IMR-90 (cell line): ENCODE measurements at regions not wholly inside any gene's neighbourhood (a gene's known extent, or its start where the extent isn't known, plus 50 kb on each side); places are given as distances from the start of the nearest gene placed in this dataset.
"Not testable (repeated sequence)": the region's sequence is repeated elsewhere in the genome, so short reads cannot be mapped to it uniquely, and the experiment has no call there.

Source experiments
- ATAC-seq: fragments of 200-7000 bp; cut with Tn5 transposase; 2 replicates; pipeline ENCODE4 v1.9.1; 2020; ENCODE audit warnings: low read depth, mild to moderate bottlenecking, moderate library complexity
- BruUV-seq: library from RNA; stranded (reverse); fragments of 400-500 nt; replicated peaks from 2 replicates; lab custom pipeline; 2021; lab: Mats Ljungman, UMichigan
- CTCF ChIA-PET: fragments of 300-600 bp; formaldehyde crosslinking; extraction: SDS; loops from one replicate; lab custom pipeline; 2021; ENCODE audit warnings: antibody characterized with exemption; lab: Yijun Ruan, JAX
- POLR2A ChIA-PET: fragments of 300-600 bp; sonication (Branson Sonifier 250); formaldehyde crosslinking; loops from one replicate; lab custom pipeline; 2022; ENCODE audit warnings: antibody characterized with exemption; ENCODE audit not compliant: unreplicated experiment; lab: Charles Lee
- DNase-seq: peaks from one replicate; pipeline ENCODE4 v3.0.0; 2013
- H2AFZ ChIP-seq: replicated peaks from 2 replicates; pipeline ENCODE3; 2013; ENCODE audit warnings: low read length, mild to moderate bottlenecking; ENCODE audit not compliant: poor library complexity
- H2AK5ac ChIP-seq: 2 replicates; pipeline ENCODE4 v1.6.1; 2013; ENCODE audit warnings: low read depth, low read length, inconsistent platforms
- H2AK9ac ChIP-seq: replicated peaks from 2 replicates; pipeline ENCODE3; 2013; ENCODE audit warnings: mild to moderate bottlenecking, low read depth, low read length, moderate library complexity; ENCODE audit not compliant: poor library complexity
- H2BK120ac ChIP-seq: 2 replicates; pipeline ENCODE4 v1.6.1; 2013; ENCODE audit warnings: low read depth, low read length, inconsistent platforms
- H2BK15ac ChIP-seq: 3 replicates; pipeline ENCODE4 v1.6.1; 2013; ENCODE audit warnings: low read depth, low read length, inconsistent platforms
- H2BK20ac ChIP-seq: 2 replicates; pipeline ENCODE4 v1.6.1; 2013; ENCODE audit warnings: low read depth, mild to moderate bottlenecking, inconsistent platforms, low read length, moderate library complexity
- H2BK5ac ChIP-seq: 2 replicates; pipeline ENCODE4 v1.6.1; 2013; ENCODE audit warnings: mild to moderate bottlenecking, low read depth, low read length, inconsistent platforms; ENCODE audit not compliant: poor library complexity, severe bottlenecking
- H3K14ac ChIP-seq: replicated peaks from 2 replicates; pipeline ENCODE4 v1.6.1; 2013; ENCODE audit warnings: low read depth, low read length, inconsistent platforms
- H3K18ac ChIP-seq: 2 replicates; pipeline ENCODE4 v1.6.1; 2013; ENCODE audit warnings: low read depth, low read length, control low read depth
- H3K23ac ChIP-seq: 2 replicates; pipeline ENCODE4 v1.6.1; 2013; ENCODE audit warnings: low read depth, low read length, inconsistent platforms
- H3K27ac ChIP-seq: 2 replicates; pipeline ENCODE4 v1.5.1; 2013; ENCODE audit warnings: mild to moderate bottlenecking, control low read depth, low read length; ENCODE audit not compliant: insufficient read depth
- H3K27me3 ChIP-seq: 2 replicates; pipeline ENCODE4 v1.6.1; 2013; ENCODE audit warnings: low read length; ENCODE audit not compliant: control insufficient read depth, insufficient read depth
- H3K36me3 ChIP-seq: 2 replicates; pipeline ENCODE4 v1.6.1; 2013; ENCODE audit warnings: low read length, mixed read lengths; ENCODE audit not compliant: control insufficient read depth, insufficient read depth
- H3K4ac ChIP-seq: 2 replicates; pipeline ENCODE4 v1.6.1; 2013; ENCODE audit warnings: low read depth, low read length, inconsistent platforms
- H3K4me1 ChIP-seq: 2 replicates; pipeline ENCODE4 v1.6.1; 2013; ENCODE audit warnings: low read length, mixed read lengths; ENCODE audit not compliant: control insufficient read depth, insufficient read depth
- H3K4me2 ChIP-seq: 2 replicates; pipeline ENCODE4 v1.6.1; 2013; ENCODE audit warnings: low read depth, mild to moderate bottlenecking, control low read depth, low read length, moderate library complexity
- H3K4me3 ChIP-seq: 2 replicates; pipeline ENCODE4 v1.5.1; 2013; ENCODE audit warnings: low read depth, mild to moderate bottlenecking, control low read depth, low read length, moderate library complexity; ENCODE audit not compliant: insufficient read depth
- H3K56ac ChIP-seq: 2 replicates; pipeline ENCODE4 v1.6.1; 2013; ENCODE audit warnings: low read length, inconsistent platforms; ENCODE audit not compliant: insufficient read depth; ENCODE audit errors: extremely low read depth
- H3K79me1 ChIP-seq, 2 experiments: 2 replicates each; pipeline ENCODE4 v1.6.1; 2013; ENCODE audit warnings: low read length in 2 of 2, inconsistent platforms in 1 of 2, low read depth in 1 of 2
- H3K9ac ChIP-seq: 2 replicates; pipeline ENCODE4 v1.6.1; 2013; ENCODE audit warnings: low read depth, low read length, control low read depth
- H3K9me1 ChIP-seq: 2 replicates; pipeline ENCODE4 v1.6.1; 2013; ENCODE audit warnings: low read length, inconsistent platforms; ENCODE audit not compliant: insufficient read depth
- H3K9me3 ChIP-seq: 2 replicates; pipeline ENCODE4 v1.6.1; 2013; ENCODE audit warnings: low read length; ENCODE audit not compliant: control insufficient read depth, insufficient read depth
- H4K20me1 ChIP-seq: 2 replicates; pipeline ENCODE4 v1.6.1; 2013; ENCODE audit warnings: low read length, inconsistent platforms; ENCODE audit not compliant: insufficient read depth
- H4K5ac ChIP-seq: 2 replicates; pipeline ENCODE4 v1.6.1; 2013; ENCODE audit warnings: mild to moderate bottlenecking, low read depth, low read length, control low read depth
- H4K8ac ChIP-seq, 2 experiments: 2 replicates each; pipeline ENCODE4 v1.6.1; 2013; ENCODE audit warnings: low read depth in 2 of 2, low read length in 2 of 2, control low read depth in 1 of 2, inconsistent platforms in 1 of 2
- H4K91ac ChIP-seq: 2 replicates; pipeline ENCODE4 v1.6.1; 2013; ENCODE audit warnings: low read depth, low read length, inconsistent platforms; ENCODE audit not compliant: insufficient read depth
- WGBS, 2 experiments: methylation state at CpG; one replicate each; pipeline versions ENCODE4 v1.1.5 to v1.1.7; 2013; ENCODE audit warnings: missing lambda C conversion rate in 2 of 2; ENCODE audit not compliant: insufficient read length in 1 of 2; ENCODE audit errors: extremely low coverage in 2 of 2; 5-methylcytosine and 5-hydroxymethylcytosine counted together
- dilution Hi-C: fragments of 300-500 bp; cut with HindIII; formaldehyde crosslinking; loops from one replicate; pipeline ENCODE4 v1.14.3; 2018; ENCODE audit warnings: low sequenced_read_pairs; ENCODE audit not compliant: unreplicated experiment
- in situ Hi-C: fragments of 300-500 bp; cut with MboI; formaldehyde crosslinking; loops from 3 replicates; pipeline ENCODE4 v1.14.3; 2019; ENCODE audit warnings: low sequenced_read_pairs, inconsistent platforms, mixed read lengths
- intact Hi-C: fragments of 100-400 bp; cut with micrococcal nuclease; formaldehyde crosslinking; loops from 2 replicates; pipeline ENCODE4 v1.10.0; 2022

DNA sequence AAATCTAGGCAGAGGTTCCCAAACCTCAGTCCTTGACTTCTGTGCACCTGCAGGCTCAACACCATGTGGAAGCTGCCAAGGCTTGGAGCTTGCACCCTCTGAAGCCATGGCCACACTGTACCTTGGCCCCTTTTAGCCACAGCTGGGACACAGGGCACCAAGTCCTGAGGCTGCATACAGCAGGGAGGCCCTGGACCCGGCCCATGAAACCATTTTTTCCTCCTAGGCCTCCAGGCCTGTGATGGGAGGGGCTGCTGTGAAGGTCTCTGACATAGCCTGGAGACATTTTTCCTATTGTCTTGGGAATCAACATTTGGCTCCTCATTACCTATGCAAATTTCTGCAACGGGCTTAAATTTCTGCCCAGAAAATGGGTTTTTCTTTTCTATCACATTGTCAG, 77.9 kb upstream of the MSTN start:
- H2AK9ac ChIP-seq, H3K14ac ChIP-seq, CTCF ChIA-PET, H3K27me3 ChIP-seq, H3K9me1 ChIP-seq, H4K8ac ChIP-seq, ATAC-seq, H3K36me3 ChIP-seq, H2BK5ac ChIP-seq, H3K23ac ChIP-seq, H3K18ac ChIP-seq, H2AFZ ChIP-seq, H4K5ac ChIP-seq, H2BK120ac ChIP-seq, H2BK15ac ChIP-seq, H4K91ac ChIP-seq, H3K4me1 ChIP-seq, BruUV-seq, dilution Hi-C loops, POLR2A ChIA-PET, H3K9me3 ChIP-seq, H4K20me1 ChIP-seq, H2BK20ac ChIP-seq, H3K4ac ChIP-seq, H3K4me2 ChIP-seq, H3K4me3 ChIP-seq, H3K27ac ChIP-seq, H3K79me1 ChIP-seq, H2AK5ac ChIP-seq, intact Hi-C loops, H3K9ac ChIP-seq, in situ Hi-C loops, H3K56ac ChIP-seq, DNase-seq: not testable (repeated sequence)
- 88% methylated on average over 1 of the region's 2 CpGs; no CpG with 5 or more reads in 1 of the 2 experiments for WGBS, 2 experiments
